Gastroesophageal sphincter (tissue), 4 donors: ENCODE measurements at regions not wholly inside any gene's neighbourhood (a gene's known extent, or its start where the extent isn't known, plus 50 kb on each side); places are given as distances from the start of the nearest gene placed in this dataset.

Experiments
- ATAC-seq: fragments of 150-250 bp; one replicate; pipeline ENCODE4 v1.9.1; 2016; ENCODE audit warnings: mild to moderate bottlenecking, moderate library complexity
- H3K27ac ChIP-seq, 4 donors: fragments of 200-600 bp; sonication (generic) in 3 of 4; 1 replicate in 3 of 4; 2 replicates in 1 of 4; pipeline ENCODE4 v1.5.1; 2016 to 2019
- H3K27me3 ChIP-seq: fragments of 200-600 bp; sonication (generic); one replicate; pipeline ENCODE4 v1.5.1; 2019
- H3K36me3 ChIP-seq, 2 donors: fragments of 200-600 bp; sonication (generic); one replicate each; pipeline ENCODE4 v1.5.1; 2019; ENCODE audit warnings: control low read depth in 1 of 2
- H3K4me1 ChIP-seq, 3 donors: fragments of 200-600 bp; sonication (generic); 1 replicate in 2 of 3; 2 replicates in 1 of 3; pipeline ENCODE4 v1.5.1; 2016 to 2019; ENCODE audit warnings: control low read depth in 2 of 3
- H3K4me3 ChIP-seq, 2 donors: fragments of 200-600 bp; sonication (generic); one replicate each; pipeline ENCODE4 v1.5.1; 2019; ENCODE audit warnings: mild to moderate bottlenecking in 1 of 2, moderate library complexity in 1 of 2
- H3K9me3 ChIP-seq, 3 donors: fragments of 200-600 bp; sonication (generic); one replicate each; pipeline ENCODE4 v1.5.1; 2017 to 2019; ENCODE audit warnings: control low read depth in 2 of 3
- EP300 ChIP-seq: sonication (generic); formaldehyde crosslinking; IDR thresholded peaks from one replicate; pipeline ENCODE4 v1.6.1; 2017; ENCODE audit warnings: antibody characterized with exemption, mild to moderate bottlenecking
- POLR2A ChIP-seq, 2 donors: fragments of 450-650 bp; IDR thresholded peaks; one replicate each; pipeline ENCODE4 v1.6.1; 2017; ENCODE audit warnings: antibody characterized with exemption in 2 of 2, mild to moderate bottlenecking in 2 of 2, moderate library complexity in 1 of 2
- POLR2AphosphoS5 ChIP-seq: sonication (generic); formaldehyde crosslinking; IDR thresholded peaks from one replicate; pipeline ENCODE4 v1.6.1; 2017; ENCODE audit warnings: antibody characterized with exemption
- WGBS, 2 donors: methylation state at CpG; one replicate each; pipeline ENCODE4 v1.1.5; 2018; ENCODE audit warnings: low coverage in 1 of 2; 5-methylcytosine and 5-hydroxymethylcytosine counted together
- TF ChIP-seq, protein P1 (sequence below), 4 experiments: fragments of 200-600 bp in 2 of 4; fragments of 450-650 bp in 2 of 4; sonication (generic) in 1 of 4; IDR thresholded peaks; one replicate each; pipeline ENCODE4 v1.5.1; 2017 to 2019; ENCODE audit warnings: antibody characterized with exemption in 4 of 4, mild to moderate bottlenecking in 2 of 4, moderate library complexity in 2 of 4

DNA sequence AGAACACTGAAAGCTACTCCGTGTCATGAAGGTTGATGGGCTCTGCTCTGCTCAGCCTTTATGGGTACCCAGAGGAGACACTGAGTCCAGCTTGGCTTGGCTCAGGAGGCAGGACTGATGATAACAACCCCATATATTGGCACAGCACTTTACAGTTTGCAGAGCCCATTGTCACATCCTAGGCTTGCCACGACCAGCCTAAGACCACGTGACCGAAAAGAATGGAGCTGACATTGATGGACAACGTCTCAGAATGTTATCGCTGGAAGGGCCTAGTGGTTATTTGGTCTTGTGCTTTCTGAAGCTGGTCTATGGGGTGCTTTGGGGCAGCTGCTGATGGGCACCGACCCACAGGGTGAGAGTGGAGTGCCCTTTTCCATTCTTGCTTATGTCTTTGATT is 72.9 kb upstream of the RUNX3 start:
- peaks cover 0 to 12% (median 0%) of the 10 kb centered on the region in 3 donors for H3K4me1 ChIP-seq
- H3K9me3 ChIP-seq, result no peaks in the 10 kb centered on the region
- WGBS, 2 donors, result 60 to 100% methylated on average over 1 to 2 of the region's 7 CpGs
- H3K4me3 ChIP-seq, result no peak overlapping the region
- no peaks in the 10 kb centered on the region for H3K36me3 ChIP-seq
- no peak for ATAC-seq
- H3K27me3 ChIP-seq, result peaks cover 35% of the 10 kb centered on the region
- TF ChIP-seq POLR2AphosphoS5, result no peak
- no peak for TF ChIP-seq EP300
- TF ChIP-seq, protein P1, sequence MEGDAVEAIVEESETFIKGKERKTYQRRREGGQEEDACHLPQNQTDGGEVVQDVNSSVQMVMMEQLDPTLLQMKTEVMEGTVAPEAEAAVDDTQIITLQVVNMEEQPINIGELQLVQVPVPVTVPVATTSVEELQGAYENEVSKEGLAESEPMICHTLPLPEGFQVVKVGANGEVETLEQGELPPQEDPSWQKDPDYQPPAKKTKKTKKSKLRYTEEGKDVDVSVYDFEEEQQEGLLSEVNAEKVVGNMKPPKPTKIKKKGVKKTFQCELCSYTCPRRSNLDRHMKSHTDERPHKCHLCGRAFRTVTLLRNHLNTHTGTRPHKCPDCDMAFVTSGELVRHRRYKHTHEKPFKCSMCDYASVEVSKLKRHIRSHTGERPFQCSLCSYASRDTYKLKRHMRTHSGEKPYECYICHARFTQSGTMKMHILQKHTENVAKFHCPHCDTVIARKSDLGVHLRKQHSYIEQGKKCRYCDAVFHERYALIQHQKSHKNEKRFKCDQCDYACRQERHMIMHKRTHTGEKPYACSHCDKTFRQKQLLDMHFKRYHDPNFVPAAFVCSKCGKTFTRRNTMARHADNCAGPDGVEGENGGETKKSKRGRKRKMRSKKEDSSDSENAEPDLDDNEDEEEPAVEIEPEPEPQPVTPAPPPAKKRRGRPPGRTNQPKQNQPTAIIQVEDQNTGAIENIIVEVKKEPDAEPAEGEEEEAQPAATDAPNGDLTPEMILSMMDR (IDR thresholded peaks at IDR 0.05), result no peak
- TF ChIP-seq POLR2A (IDR thresholded peaks at IDR 0.05), result no peak
- H3K27ac ChIP-seq, result no peak overlapping the region

DNA sequence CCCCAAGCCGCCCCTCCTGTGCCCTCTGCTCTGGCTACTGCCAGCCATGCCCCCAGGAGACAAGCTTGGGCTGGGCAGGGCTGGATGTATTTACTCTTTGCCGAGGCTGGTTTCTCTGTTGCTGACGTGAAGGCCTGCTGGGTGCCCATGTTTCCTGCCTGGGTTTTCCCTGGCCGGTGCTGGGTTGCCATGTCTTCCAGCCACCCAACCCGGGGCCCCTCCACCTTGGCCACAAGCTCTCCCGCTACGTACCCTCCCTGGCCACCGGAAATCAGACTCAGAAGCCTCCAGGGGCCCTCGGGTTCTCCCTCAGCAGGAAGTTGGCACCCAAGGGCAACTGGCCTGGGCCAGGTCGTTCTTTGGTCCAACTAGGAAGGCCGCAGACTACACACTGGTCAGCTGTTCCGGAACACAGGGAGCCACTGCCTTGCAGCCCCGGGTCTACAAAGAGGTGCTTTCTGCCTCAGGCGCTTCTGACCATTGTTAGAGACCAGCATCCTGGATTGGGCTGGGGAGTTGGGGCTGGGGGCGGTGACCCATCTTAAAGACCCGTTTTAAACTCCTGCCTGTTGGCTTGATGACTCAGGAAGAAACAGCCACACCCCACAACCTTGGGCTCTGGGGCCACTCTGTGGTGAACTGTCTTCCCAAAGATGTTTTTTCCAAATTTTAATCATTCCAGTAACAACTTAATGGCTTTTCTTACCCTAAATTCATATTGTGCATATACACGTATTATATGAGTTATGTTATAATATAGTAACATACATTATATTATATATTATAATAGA is 71.2 kb upstream of the RUNX3 start:
- H3K27ac ChIP-seq, result no peak overlapping the region
- no peaks in the 10 kb centered on the region for H3K36me3 ChIP-seq
- no peaks in the 10 kb centered on the region for H3K4me1 ChIP-seq
- ATAC-seq, result no peak
- WGBS, 2 donors, result 64 to 70% methylated on average over 5 to 6 of the region's 17 CpGs
- H3K9me3 ChIP-seq, result no peaks in the 10 kb centered on the region
- H3K4me3 ChIP-seq, result no peak overlapping the region
- peaks cover 18% of the 10 kb centered on the region for H3K27me3 ChIP-seq
- TF ChIP-seq EP300 (no peak), POLR2A (IDR thresholded peaks at IDR 0.05) (no peak), POLR2AphosphoS5 (no peak)
- TF ChIP-seq, protein P1 (IDR thresholded peaks at IDR 0.05), result no peak

DNA sequence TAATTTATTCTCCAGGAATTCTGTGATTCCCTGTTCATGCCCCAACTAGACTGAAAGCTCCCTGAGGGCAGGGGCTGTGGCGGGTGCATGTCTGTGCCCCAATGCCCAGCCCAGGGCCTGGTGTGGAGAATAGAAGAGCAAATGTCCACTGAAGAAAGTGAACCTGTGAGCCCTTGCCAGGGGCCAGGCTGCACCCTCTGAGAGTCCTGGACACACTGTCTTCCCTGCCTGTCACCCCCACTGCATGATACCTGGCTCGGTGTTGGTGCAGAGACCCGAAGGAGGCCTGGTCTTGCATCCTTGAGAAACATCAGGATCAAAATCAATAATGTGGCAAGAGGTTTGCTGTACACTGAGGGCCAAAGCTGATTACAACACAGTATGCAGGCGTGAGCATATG is 69.8 kb upstream of the RUNX3 start:
- H3K27ac ChIP-seq, result no peak overlapping the region
- peaks cover 4% of the 10 kb centered on the region for H3K27me3 ChIP-seq
- no peak for ATAC-seq
- H3K36me3 ChIP-seq, result no peaks in the 10 kb centered on the region
- TF ChIP-seq POLR2A (IDR thresholded peaks at IDR 0.05), result no peak
- TF ChIP-seq EP300, result no peak
- no peak for TF ChIP-seq POLR2AphosphoS5
- TF ChIP-seq, protein P1 (IDR thresholded peaks at IDR 0.05), result no peak
- 100% methylated on average over 1 of the region's 4 CpGs; no CpG with 5 or more reads in 1 of the 2 donors for WGBS, 2 donors
- no peak overlapping the region for H3K4me3 ChIP-seq
- H3K9me3 ChIP-seq, result no peaks in the 10 kb centered on the region
- no peaks in the 10 kb centered on the region for H3K4me1 ChIP-seq

DNA sequence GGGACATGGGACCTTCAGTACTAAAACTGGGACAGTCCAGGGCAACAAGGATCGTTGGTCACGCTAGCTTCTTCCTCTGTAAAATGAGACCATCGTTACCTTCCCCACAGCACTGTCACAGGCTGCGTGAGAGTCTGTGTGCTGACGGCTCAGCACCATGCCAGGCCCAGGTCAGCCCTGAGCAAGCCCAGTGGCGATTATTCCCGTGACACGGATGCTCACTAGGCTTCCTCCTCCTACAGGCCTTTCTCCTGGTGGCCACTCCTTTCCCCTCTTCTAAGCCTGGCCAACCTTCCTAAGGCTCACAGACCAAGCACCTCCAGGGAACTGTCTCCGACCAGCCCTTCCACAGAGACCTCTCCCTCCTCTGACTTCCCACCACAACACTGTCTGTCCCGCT is 69.3 kb upstream of the RUNX3 start:
- Histone ChIP-seq H3K9me3 (no peaks in the 10 kb centered on the region), H3K27me3 (no peaks in the 10 kb centered on the region), H3K4me1 (no peaks in the 10 kb centered on the region), H3K4me3 (no peak overlapping the region), H3K36me3 (no peaks in the 10 kb centered on the region), H3K27ac (no peak overlapping the region)
- 42 to 81% methylated on average over 2 to 3 of the region's 10 CpGs for WGBS, 2 donors
- TF ChIP-seq, protein P1 (IDR thresholded peaks at IDR 0.05), result no peak
- TF ChIP-seq POLR2AphosphoS5 (no peak), EP300 (no peak), POLR2A (IDR thresholded peaks at IDR 0.05) (no peak)
- ATAC-seq, result no peak

DNA sequence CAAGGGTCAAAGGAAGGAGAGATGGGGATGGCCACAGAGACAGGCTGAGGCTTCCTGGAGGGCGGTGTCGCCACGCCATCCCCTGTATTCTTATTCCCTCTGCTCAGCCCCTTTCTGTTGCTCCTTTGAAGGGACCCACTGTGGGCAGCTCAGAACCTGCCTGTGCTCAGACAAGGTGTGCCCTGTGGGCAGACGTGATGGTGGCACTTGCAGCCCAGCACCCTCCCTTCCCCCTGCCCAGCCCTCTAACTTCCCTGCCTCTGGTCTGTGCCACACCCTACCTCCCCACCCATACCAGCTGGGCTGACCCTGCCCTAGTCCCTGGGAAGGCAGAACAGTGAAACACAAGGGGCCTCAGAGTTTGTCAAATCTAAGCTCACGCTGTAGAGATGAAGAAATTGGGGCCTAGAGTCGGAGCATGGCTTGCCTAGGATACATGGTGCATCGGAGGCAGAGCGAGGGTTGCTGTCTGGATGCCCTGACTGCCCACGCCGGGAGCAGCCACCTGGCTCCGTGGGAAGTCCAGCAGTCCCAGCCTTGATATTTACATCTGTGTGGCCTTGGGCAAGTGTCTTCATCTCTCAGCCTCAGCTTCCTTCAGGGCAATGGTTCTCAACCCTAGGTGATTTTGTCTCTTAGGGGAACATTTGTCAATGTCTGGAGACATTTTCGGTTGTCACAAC is 68.6 kb upstream of the RUNX3 start:
- Histone ChIP-seq H3K4me3 (no peak overlapping the region), H3K27me3 (no peaks in the 10 kb centered on the region), H3K27ac (no peak overlapping the region), H3K9me3 (no peaks in the 10 kb centered on the region), H3K4me1 (no peaks in the 10 kb centered on the region), H3K36me3 (no peaks in the 10 kb centered on the region)
- TF ChIP-seq POLR2A (IDR thresholded peaks at IDR 0.05), result no peak
- 93 to 96% methylated on average over 2 to 5 of the region's 12 CpGs for WGBS, 2 donors
- no peak for ATAC-seq
